ENCODE measurements at regions not wholly inside any gene's neighbourhood (a gene's known extent, or its start where the extent isn't known, plus 50 kb on each side); places are given as distances from the start of the nearest gene placed in this dataset.

GRCh38 chr7:121599887-121600286 is 203.8 kb upstream of the FAM3C start:
- TF ChIP-seq CTCF (IDR thresholded peaks at IDR 0.05 in 4 of 5, conservative IDR thresholded peaks at IDR 0.05 in 1 of 5), result no peak
- TF ChIP-seq POLR2A (IDR thresholded peaks at IDR 0.05), result no peak
- in situ Hi-C loops (cut with MboI; ENCODE audit: low sequenced_read_pairs in 4 of 4), result no loop called here
- Histone ChIP-seq H3K4me1 (no peaks in the 10 kb centered on the region), H3K27ac (no peak overlapping the region), H3K4me3 (no peak overlapping the region), H3K9me3 (no peaks in the 10 kb centered on the region), H3K27me3 (no peaks in the 10 kb centered on the region), H3K36me3 (no peaks in the 10 kb centered on the region)
- ATAC-seq (no peak), DNase-seq (no peak)
- intact Hi-C loops (cut with DNase I; ENCODE audit: low total_unique reads), result no loop called here

DNA sequence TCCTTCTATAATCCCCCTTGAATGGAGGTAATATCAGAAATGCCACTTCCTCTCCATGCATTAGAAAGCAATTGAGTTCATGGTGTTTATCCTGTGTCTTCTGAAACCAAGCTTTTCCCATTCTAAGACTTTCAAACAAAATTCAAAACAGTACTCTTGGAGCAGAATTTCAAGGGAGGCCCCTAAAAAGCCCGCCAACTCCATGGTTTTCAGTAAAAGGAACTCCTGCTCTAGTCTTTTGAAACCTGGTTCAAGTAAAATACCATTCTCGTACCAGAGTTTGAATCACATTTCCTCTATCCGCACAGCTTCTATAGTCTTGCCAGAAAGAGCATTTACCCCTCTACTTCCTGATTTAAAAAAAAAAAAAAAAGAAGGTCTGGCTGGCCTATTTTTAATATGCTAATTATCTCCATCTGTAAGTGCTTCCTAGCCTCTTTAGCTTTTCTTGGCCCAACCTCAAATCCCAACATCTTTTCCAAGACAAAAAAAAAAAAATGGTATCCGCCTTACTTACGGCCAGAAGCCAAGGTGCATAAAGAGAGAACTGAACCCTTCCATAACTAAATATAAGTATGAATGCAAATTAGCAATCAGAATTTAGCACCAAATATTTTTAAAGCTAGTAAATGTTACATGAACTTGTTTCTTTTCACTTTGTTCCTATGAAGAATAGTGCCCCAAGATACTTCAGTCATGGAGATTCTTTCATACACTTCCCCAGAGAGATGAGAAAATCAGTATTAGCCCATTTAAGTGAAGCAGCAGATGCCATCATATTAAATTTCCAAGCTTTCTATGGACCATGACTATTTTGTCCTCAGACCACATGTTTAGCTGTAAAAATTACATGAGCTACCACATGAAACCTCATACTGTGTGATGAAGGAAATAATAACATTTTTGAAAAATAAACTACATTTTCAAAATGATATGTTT is 199.9 kb upstream of the FAM3C start:
- no peak for ATAC-seq
- Histone ChIP-seq H3K4me1 (no peaks in the 10 kb centered on the region), H3K36me3 (no peaks in the 10 kb centered on the region), H3K27me3 (no peaks in the 10 kb centered on the region), H3K4me3 (no peak overlapping the region), H3K9me3 (no peaks in the 10 kb centered on the region), H3K27ac (no peak overlapping the region)
- in situ Hi-C loops (cut with MboI; ENCODE audit: low sequenced_read_pairs in 4 of 4), result no loop called here
- DNase-seq, result no peak
- intact Hi-C loops (cut with DNase I; ENCODE audit: low total_unique reads), result no loop called here
- TF ChIP-seq POLR2A (IDR thresholded peaks at IDR 0.05), result no peak
- no peak for TF ChIP-seq CTCF (IDR thresholded peaks at IDR 0.05 in 4 of 5, conservative IDR thresholded peaks at IDR 0.05 in 1 of 5)

DNA sequence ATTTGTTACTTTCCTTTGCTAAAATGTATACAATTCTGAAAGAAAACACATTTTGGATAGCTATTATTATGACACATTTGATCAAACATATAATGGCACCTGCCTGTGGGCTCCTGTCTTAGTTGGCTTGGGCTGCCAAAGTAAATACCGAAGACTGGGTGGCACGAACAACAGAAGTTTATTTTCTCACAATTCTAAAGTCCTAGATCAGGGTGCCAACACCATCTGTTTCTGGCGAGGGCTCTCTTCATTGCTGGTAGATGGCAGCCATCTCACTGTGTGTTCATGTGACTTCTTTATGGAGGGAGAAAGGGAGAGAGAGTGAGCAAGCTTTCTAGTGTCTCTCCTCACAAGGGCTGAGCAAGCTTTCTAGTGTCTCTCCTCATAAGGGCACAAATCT is 195.8 kb upstream of the FAM3C start:
- ATAC-seq (no peak), DNase-seq (no peak)
- Histone ChIP-seq H3K36me3 (no peaks in the 10 kb centered on the region), H3K4me1 (no peaks in the 10 kb centered on the region), H3K27me3 (no peaks in the 10 kb centered on the region), H3K4me3 (no peak overlapping the region), H3K9me3 (no peaks in the 10 kb centered on the region), H3K27ac (no peak overlapping the region)
- intact Hi-C loops (cut with DNase I; ENCODE audit: low total_unique reads) (no loop called here), in situ Hi-C loops (cut with MboI; ENCODE audit: low sequenced_read_pairs in 4 of 4) (no loop called here)
- TF ChIP-seq CTCF (IDR thresholded peaks at IDR 0.05 in 4 of 5, conservative IDR thresholded peaks at IDR 0.05 in 1 of 5), result no peak
- no peak for TF ChIP-seq POLR2A (IDR thresholded peaks at IDR 0.05)

- H3K9me3 ChIP-seq, result no peaks in the 10 kb centered on the region
- no peaks in the 10 kb centered on the region for H3K36me3 ChIP-seq
- DNase-seq (no peak), ATAC-seq (no peak)
- in situ Hi-C loops (cut with MboI; ENCODE audit: low sequenced_read_pairs in 4 of 4) (no loop called here), intact Hi-C loops (cut with DNase I; ENCODE audit: low total_unique reads) (no loop called here)
- no peak for TF ChIP-seq POLR2A (IDR thresholded peaks at IDR 0.05)
- TF ChIP-seq CTCF (IDR thresholded peaks at IDR 0.05 in 4 of 5, conservative IDR thresholded peaks at IDR 0.05 in 1 of 5), result no peak
- no peaks in the 10 kb centered on the region for H3K27me3 ChIP-seq
- no peak overlapping the region for H3K4me3 ChIP-seq
- H3K4me1 ChIP-seq, result no peaks in the 10 kb centered on the region
- no peak overlapping the region for H3K27ac ChIP-seq
Measured at GRCh38 chr7:121587435-121587834, 191.3 kb upstream of the FAM3C start.

All from gastrocnemius medialis (tissue), 4 donors.